ENCODE measurements at regions not wholly inside any gene's neighbourhood (a gene's known extent, or its start where the extent isn't known, plus 50 kb on each side); places are given as distances from the start of the nearest gene placed in this dataset.

- TF ChIP-seq CTCF (IDR thresholded peaks at IDR 0.05; ENCODE audit: insufficient read depth, low read depth, low read length) (peak; percentile 3), EZH2 (IDR thresholded peaks at IDR 0.05; ENCODE audit: insufficient read depth, low read length) (no peak)
These were observed 100.7 kb downstream of the ASB7 start for GRCh38 chr15:100703032-100703578.
